MCF 10A (cell line): ENCODE measurements at regions not wholly inside any gene's neighbourhood (a gene's known extent, or its start where the extent isn't known, plus 50 kb on each side); places are given as distances from the start of the nearest gene placed in this dataset.

Source experiments
- BruUV-seq: library from RNA; stranded (reverse); fragments of 400-500 nt; replicated peaks from 2 replicates; lab custom pipeline; 2021; lab: Mats Ljungman, UMichigan
- CTCF ChIA-PET: fragments of 300-600 bp; sonication (Branson Sonifier 250); formaldehyde crosslinking; extraction: SDS; loops from one replicate; lab custom pipeline; 2021; ENCODE audit warnings: antibody characterized with exemption, inconsistent platforms; lab: Yijun Ruan, JAX
- POLR2A ChIA-PET: fragments of 300-600, 350-650 bp; sonication (Branson Sonifier 250); formaldehyde crosslinking; extraction: SDS; loops from one replicate; lab custom pipeline; 2020; ENCODE audit warnings: antibody characterized with exemption, inconsistent platforms; lab: Yijun Ruan, JAX
- DNase-seq: peaks from one replicate; pipeline ENCODE4 v3.0.0-alpha.2; 2018; ENCODE audit not compliant: unreplicated experiment
- H3K27ac Mint-ChIP-seq: one replicate; pipeline ENCODE4 v1.8.0; 2022; ENCODE audit warnings: mild to moderate bottlenecking, low read depth, mixed read lengths; ENCODE audit not compliant: unreplicated experiment
- H3K27me3 Mint-ChIP-seq: one replicate; pipeline ENCODE4 v1.8.0; 2022; ENCODE audit warnings: mixed read lengths; ENCODE audit not compliant: insufficient read depth, unreplicated experiment
- H3K36me3 Mint-ChIP-seq: one replicate; pipeline ENCODE4 v1.8.0; 2022; ENCODE audit warnings: mild to moderate bottlenecking, moderate library complexity, mixed read lengths; ENCODE audit not compliant: insufficient read depth, unreplicated experiment
- H3K4me1 Mint-ChIP-seq: one replicate; pipeline ENCODE4 v1.8.0; 2022; ENCODE audit warnings: mixed read lengths; ENCODE audit not compliant: insufficient read depth, unreplicated experiment
- H3K4me3 Mint-ChIP-seq: one replicate; pipeline ENCODE4 v1.8.0; 2022; ENCODE audit warnings: mild to moderate bottlenecking, moderate library complexity, mixed read lengths; ENCODE audit not compliant: unreplicated experiment
- H3K9me3 Mint-ChIP-seq: one replicate; pipeline ENCODE4 v1.8.0; 2022; ENCODE audit warnings: mixed read lengths; ENCODE audit not compliant: unreplicated experiment
- intact Hi-C: fragments of 100-400 bp; cut with micrococcal nuclease; formaldehyde crosslinking; loops from 2 replicates; pipeline ENCODE4 v1.14.1; 2022
- TF ChIP-seq, protein P1 (sequence below): fragments of 200-600 bp; IDR thresholded peaks from one replicate; pipeline ENCODE4 v1.8.0; 2022; ENCODE audit warnings: antibody characterized with exemption, mild to moderate bottlenecking; ENCODE audit not compliant: unreplicated experiment

DNA sequence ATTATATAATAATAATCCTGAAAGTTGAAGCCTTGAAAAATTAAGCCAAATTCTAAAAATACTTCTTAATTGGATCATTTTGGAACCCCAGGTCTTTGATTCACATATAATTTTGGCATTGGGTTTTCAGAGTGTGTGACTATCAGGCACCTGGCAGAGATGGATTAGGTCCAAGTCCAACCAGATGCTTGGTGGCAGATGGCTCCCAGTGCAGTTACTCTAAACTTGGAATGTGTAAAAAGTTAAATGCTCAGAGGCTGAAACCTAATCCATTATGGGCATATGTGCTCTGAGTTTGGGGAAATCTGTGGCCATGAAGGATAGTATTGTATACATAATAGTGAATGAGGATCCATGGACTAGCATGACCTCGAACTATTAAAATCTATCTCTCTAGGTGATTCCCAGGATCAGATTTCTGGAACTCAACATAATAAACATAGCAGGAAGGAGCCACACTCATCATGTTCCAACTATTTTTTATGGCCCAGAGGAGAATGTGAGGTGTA lies 333.0 kb downstream of the RPRM start:
- no peak overlapping the region for H3K27ac Mint-ChIP-seq
- H3K9me3 Mint-ChIP-seq = no peaks in the 10 kb centered on the region
- no peaks in the 10 kb centered on the region for H3K36me3 Mint-ChIP-seq
- intact Hi-C loops = no loop called here
- ChIA-PET CTCF (interaction anchor here (0.6 to 0.7 kb wide), 2 partner anchors 10 to 379 kb away, joined by 3 read pairs; no protein-coding TSS in a partner anchor), POLR2A (no interaction called here)
- H3K4me3 Mint-ChIP-seq = no peak overlapping the region
- no peaks in the 10 kb centered on the region for H3K4me1 Mint-ChIP-seq
- DNase-seq = no peak
- BruUV-seq = no TSS peak
- peaks cover 19% of the 10 kb centered on the region for H3K27me3 Mint-ChIP-seq
- TF ChIP-seq, protein P1, sequence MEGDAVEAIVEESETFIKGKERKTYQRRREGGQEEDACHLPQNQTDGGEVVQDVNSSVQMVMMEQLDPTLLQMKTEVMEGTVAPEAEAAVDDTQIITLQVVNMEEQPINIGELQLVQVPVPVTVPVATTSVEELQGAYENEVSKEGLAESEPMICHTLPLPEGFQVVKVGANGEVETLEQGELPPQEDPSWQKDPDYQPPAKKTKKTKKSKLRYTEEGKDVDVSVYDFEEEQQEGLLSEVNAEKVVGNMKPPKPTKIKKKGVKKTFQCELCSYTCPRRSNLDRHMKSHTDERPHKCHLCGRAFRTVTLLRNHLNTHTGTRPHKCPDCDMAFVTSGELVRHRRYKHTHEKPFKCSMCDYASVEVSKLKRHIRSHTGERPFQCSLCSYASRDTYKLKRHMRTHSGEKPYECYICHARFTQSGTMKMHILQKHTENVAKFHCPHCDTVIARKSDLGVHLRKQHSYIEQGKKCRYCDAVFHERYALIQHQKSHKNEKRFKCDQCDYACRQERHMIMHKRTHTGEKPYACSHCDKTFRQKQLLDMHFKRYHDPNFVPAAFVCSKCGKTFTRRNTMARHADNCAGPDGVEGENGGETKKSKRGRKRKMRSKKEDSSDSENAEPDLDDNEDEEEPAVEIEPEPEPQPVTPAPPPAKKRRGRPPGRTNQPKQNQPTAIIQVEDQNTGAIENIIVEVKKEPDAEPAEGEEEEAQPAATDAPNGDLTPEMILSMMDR = no peak

DNA sequence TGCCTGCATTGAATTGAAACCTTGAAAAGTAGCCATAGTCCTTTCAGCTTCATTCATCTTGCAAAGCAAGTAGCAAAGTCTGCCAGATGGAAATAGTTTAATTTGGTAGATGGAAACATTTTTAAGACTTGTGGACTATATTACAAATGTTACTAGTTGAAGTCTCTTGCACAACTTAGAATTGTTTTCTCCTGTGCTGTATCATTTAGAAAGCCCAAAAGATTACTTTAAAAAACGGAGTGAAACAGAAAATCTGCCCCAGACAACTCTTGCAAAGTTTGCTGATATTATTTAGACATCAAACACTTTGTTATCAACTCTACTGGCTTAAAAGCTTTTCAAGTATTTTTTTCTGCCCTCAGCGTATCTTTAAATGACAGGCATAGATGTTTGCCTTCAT lies 335.0 kb downstream of the RPRM start:
- ChIA-PET CTCF (interaction anchor here (0.9 kb wide), 1 partner anchor 218 kb away, joined by 3 read pairs; no protein-coding TSS in a partner anchor), POLR2A (no interaction called here)
- Mint-ChIP-seq H3K27me3 (peaks cover 19% of the 10 kb centered on the region), H3K9me3 (no peaks in the 10 kb centered on the region), H3K36me3 (no peaks in the 10 kb centered on the region), H3K4me3 (no peak overlapping the region), H3K4me1 (peaks cover 3% of the 10 kb centered on the region), H3K27ac (no peak overlapping the region)
- intact Hi-C loops = no loop called here
- no TSS peak for BruUV-seq
- DNase-seq = no peak
- TF ChIP-seq, protein P1 = no peak

DNA sequence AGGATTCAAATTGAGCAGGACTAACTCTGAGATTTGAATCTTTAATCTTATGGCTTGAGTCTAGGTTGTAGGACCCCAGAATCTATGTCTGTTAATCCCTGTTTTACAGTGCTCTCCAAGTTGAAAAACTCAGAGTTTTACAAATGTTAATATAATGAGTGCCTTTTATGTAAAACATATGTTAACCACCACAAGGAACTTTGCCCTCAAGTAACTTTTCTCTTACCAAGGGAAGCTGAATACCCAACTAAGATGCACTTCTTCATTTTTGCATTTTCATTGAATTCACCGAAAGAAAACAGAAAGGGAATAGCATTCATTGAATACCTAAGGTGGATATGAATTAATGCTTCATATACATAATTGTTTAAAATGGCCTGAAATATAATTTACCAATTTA lies 338.1 kb downstream of the RPRM start:
- ChIA-PET CTCF (no interaction called here), POLR2A (no interaction called here)
- H3K27me3 Mint-ChIP-seq = peaks cover 10% of the 10 kb centered on the region
- no peaks in the 10 kb centered on the region for H3K36me3 Mint-ChIP-seq
- TF ChIP-seq, protein P1 = no peak
- peaks cover 5% of the 10 kb centered on the region for H3K4me1 Mint-ChIP-seq
- BruUV-seq = no TSS peak
- no peak overlapping the region for H3K27ac Mint-ChIP-seq
- DNase-seq = no peak
- no peaks in the 10 kb centered on the region for H3K9me3 Mint-ChIP-seq
- H3K4me3 Mint-ChIP-seq = no peak overlapping the region
- intact Hi-C loops = no loop called here

DNA sequence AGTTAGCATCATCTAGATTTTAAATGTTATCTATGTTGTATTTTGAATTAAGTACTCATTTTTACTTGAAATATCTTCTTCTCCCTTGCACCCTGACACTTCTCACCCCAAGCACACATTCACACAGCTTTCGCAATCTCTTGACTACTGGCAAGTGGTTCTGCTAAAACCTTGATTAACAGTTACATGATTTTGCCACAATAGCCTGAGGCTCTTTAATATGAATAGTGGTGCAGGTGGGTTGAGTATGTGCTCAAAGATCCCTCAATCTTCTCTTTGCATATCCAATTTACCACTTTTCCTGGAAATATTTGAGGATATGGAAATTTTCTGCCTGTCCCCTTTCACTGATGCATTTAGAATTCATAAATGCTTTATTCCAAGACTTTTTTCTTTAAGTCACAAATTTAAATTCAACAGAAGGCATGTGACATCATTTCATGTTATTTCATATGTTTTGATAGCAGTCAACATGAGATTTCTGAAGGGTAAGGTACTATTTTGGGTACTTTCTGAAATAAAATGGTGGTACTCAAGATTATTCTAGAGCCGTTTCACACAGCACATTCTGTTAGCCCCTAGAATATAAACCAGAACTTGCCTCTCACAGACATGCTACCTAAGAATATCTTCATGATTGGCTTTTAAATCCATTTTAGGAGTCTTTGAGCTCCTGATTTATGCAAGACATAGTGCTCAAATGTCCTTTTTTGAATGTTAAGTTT lies 339.7 kb downstream of the RPRM start:
- H3K4me1 Mint-ChIP-seq = peaks cover 12% of the 10 kb centered on the region
- DNase-seq = peak; percentile 30
- no TSS peak for BruUV-seq
- intact Hi-C loops = no loop called here
- no peak overlapping the region for H3K4me3 Mint-ChIP-seq
- CTCF ChIA-PET = no interaction called here
- POLR2A ChIA-PET = no interaction called here
- H3K27ac Mint-ChIP-seq = no peak overlapping the region
- no peaks in the 10 kb centered on the region for H3K9me3 Mint-ChIP-seq
- TF ChIP-seq, protein P1 = no peak
- no peaks in the 10 kb centered on the region for H3K36me3 Mint-ChIP-seq
- peaks cover under 1% of the 10 kb centered on the region for H3K27me3 Mint-ChIP-seq
